GM12874 (cell line): ENCODE measurements at regions not wholly inside any gene's neighbourhood (a gene's known extent, or its start where the extent isn't known, plus 50 kb on each side); places are given as distances from the start of the nearest gene placed in this dataset.

Experiments
- CTCF ChIP-seq: IDR thresholded peaks from 2 replicates; pipeline ENCODE4 v1.5.1; 2011; ENCODE audit warnings: low read depth, mild to moderate bottlenecking, control low read depth, low read length, moderate library complexity; ENCODE audit not compliant: insufficient read depth

DNA sequence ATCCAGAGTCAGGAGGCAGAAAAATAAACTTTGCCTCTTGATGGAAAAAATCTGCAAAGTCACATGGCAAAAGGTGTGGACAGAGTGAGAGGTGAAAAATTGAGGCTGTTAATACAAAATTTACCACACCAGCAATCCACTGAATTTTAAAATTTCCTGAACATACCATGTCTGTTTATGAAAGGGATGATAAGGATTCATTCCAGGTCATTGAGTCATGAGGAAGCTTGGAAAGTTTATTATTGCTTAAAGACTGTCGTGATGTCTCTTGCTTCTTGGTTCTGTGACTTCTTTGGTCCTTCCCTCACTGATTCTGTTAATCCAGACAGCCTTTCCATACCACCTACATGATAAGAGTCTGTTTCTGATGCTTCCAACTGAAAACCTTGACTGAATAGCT lies 73.2 kb downstream of the TTC6 start:
- no peak for TF ChIP-seq CTCF

GRCh38 chr14:37669242-37669641 lies 73.8 kb downstream of the TTC6 start:
- TF ChIP-seq CTCF = no peak

GRCh38 chr14:37673439-37673838 lies 78.0 kb downstream of the TTC6 start:
- TF ChIP-seq CTCF = no peak

- TF ChIP-seq CTCF = no peak
Measured at GRCh38 chr14:37678916-37679315, 83.5 kb downstream of the TTC6 start.

DNA sequence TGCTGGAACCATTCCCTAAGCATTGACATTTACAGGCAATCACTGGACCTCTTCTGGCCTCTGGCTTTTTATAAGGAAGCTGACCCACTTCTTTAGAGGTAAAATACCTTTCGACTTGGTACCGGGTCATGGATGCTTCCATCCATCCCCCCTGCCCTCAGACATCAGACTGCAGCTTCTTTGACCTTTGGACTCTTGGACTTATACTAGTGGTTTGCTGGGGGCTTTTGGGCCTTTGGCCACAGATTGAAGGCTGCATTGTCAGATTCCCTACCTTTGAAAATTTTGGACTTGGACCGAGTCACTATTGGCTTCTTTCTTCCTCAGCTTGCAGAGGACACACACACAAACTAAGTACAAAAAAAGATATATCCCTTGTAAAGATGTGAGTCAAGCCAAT lies 86.1 kb downstream of the TTC6 start:
- no peak for TF ChIP-seq CTCF

- TF ChIP-seq CTCF = no peak
Measured at GRCh38 chr14:37695866-37696265, 100.4 kb downstream of the TTC6 start.

DNA sequence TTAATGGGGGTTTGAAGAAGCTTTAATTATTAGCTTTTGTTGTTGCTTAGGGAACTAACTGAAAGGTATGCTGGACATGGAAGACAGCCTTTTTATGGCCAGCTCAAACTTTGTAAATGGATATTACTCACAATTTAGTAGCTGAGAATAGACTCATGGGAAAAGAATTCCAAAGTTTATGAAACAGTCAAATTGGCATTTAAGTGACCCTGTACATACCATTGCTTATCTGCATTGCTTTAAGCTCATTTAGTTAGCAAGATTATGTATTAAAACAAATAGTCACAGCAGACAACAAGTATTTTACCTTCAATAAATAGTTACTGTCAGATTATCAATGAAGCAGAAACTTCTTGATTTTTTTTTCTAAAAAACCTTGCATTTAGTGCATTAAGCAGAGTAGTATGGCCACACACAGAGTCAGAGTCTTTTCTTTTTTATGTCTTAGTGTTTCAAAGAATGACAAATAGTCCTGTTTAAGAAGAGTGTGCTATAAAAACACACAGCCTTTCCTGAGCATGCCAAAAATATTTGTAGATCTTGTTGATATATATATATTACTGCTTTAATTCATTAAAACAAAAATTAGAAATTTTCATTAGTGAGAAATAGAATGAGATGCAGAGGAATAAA lies 102.2 kb downstream of the TTC6 start:
- TF ChIP-seq CTCF = no peak
